GM23248 (cell line): ENCODE measurements at regions not wholly inside any gene's neighbourhood (a gene's known extent, or its start where the extent isn't known, plus 50 kb on each side); places are given as distances from the start of the nearest gene placed in this dataset.
"Not testable (repeated sequence)": the region's sequence is repeated elsewhere in the genome, so short reads cannot be mapped to it uniquely, and the experiment has no call there.

Source experiments
- DNase-seq: peaks from one replicate; pipeline ENCODE4 v3.0.0-alpha.2; 2015
- H2AFZ ChIP-seq: fragments of 200-600 bp; sonication (generic); 2 replicates; pipeline ENCODE4 v1.6.1; 2016; ENCODE audit warnings: antibody characterized with exemption
- H3F3A ChIP-seq: fragments of 200-600 bp; sonication (generic); 2 replicates; pipeline ENCODE4 v1.6.1; 2016; ENCODE audit warnings: mild to moderate bottlenecking, antibody characterized with exemption, mixed run types; ENCODE audit not compliant: insufficient read depth
- H3K27ac ChIP-seq: fragments of 200-600 bp; sonication (generic); 2 replicates; pipeline ENCODE4 v1.5.1; 2016; ENCODE audit warnings: mild to moderate bottlenecking
- H3K27me3 ChIP-seq: fragments of 200-600 bp; sonication (generic); replicated peaks from 2 replicates; pipeline ENCODE4 v1.6.1; 2016; ENCODE audit warnings: mild to moderate bottlenecking; ENCODE audit not compliant: insufficient read depth
- H3K36me3 ChIP-seq: fragments of 200-600 bp; sonication (generic); 2 replicates; pipeline ENCODE4 v1.6.1; 2016; ENCODE audit warnings: low read depth, mild to moderate bottlenecking
- H3K4me1 ChIP-seq: fragments of 200-600 bp; sonication (generic); 2 replicates; pipeline ENCODE4 v1.6.1; 2016; ENCODE audit warnings: mild to moderate bottlenecking; ENCODE audit not compliant: insufficient read depth
- H3K4me2 ChIP-seq: fragments of 200-600 bp; sonication (generic); one replicate; pipeline ENCODE4 v1.6.1; 2016; ENCODE audit warnings: mild to moderate bottlenecking; ENCODE audit not compliant: unreplicated experiment
- H3K4me3 ChIP-seq: fragments of 200-600 bp; sonication (generic); 2 replicates; pipeline ENCODE4 v1.5.1; 2016; ENCODE audit warnings: mild to moderate bottlenecking
- H3K79me2 ChIP-seq: fragments of 200-600 bp; sonication (generic); 2 replicates; pipeline ENCODE4 v1.6.1; 2016; ENCODE audit warnings: mild to moderate bottlenecking; ENCODE audit not compliant: insufficient read depth
- H3K9ac ChIP-seq: fragments of 200-600 bp; sonication (generic); 2 replicates; pipeline ENCODE4 v1.6.1; 2016; ENCODE audit warnings: mild to moderate bottlenecking
- H3K9me2 ChIP-seq: fragments of 200-600 bp; sonication (generic); 2 replicates; pipeline ENCODE4 v1.6.1; 2016; ENCODE audit warnings: mixed run types, mild to moderate bottlenecking, moderate library complexity; ENCODE audit not compliant: insufficient read depth
- H3K9me3 ChIP-seq: fragments of 200-600 bp; sonication (generic); one replicate; pipeline ENCODE4 v1.6.1; 2017; ENCODE audit warnings: low read depth
- H4K20me1 ChIP-seq: fragments of 200-600 bp; sonication (generic); 2 replicates; pipeline ENCODE4 v1.6.0; 2016; ENCODE audit not compliant: insufficient read depth
- EZH2 ChIP-seq: fragments of 200-600 bp; sonication (generic); IDR thresholded peaks from 2 replicates; pipeline ENCODE4 v1.6.1; 2018; ENCODE audit warnings: antibody characterized with exemption, mild to moderate bottlenecking; ENCODE audit not compliant: insufficient read depth, poor library complexity, severe bottlenecking
- EZH2phosphoT487 ChIP-seq: fragments of 200-600 bp; sonication (generic); IDR thresholded peaks from 2 replicates; pipeline ENCODE4 v1.6.1; 2018; ENCODE audit warnings: antibody characterized with exemption, moderate library complexity, mild to moderate bottlenecking, low read depth; ENCODE audit not compliant: insufficient read depth
- WGBS, 2 experiments: methylation state at CpG; one replicate each; pipeline ENCODE4 v1.1.6; 2015 to 2017; ENCODE audit warnings: low lambda C conversion rate in 2 of 2, low coverage in 1 of 2; ENCODE audit errors: missing lambda C conversion rate in 2 of 2; 5-methylcytosine and 5-hydroxymethylcytosine counted together
- in situ Hi-C: fragments of 300-500 bp; cut with MboI; formaldehyde crosslinking; loops from 2 replicates; pipeline ENCODE4 v1.15.0; 2020

DNA sequence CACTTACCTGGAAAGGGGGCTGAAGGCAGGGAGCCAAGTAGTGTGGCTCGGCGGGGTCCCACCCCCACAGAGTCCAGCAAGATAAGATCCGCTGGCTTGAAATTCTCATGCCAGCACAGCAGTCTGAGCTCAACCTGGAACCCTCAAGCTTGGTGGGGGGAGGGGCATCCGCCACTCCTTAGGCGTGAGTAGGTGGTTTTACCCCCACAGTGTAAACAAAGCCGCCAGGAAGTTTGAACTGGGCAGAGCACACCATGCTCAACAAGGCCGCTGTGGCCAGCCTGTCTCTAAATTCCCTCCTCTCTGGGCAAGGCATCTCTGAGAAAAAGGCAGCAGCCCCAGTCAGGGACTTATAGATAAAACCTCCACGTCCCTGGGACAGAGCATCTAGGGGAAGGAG, 156.3 kb downstream of the KBTBD8 start:
- TF ChIP-seq EZH2 (no peak), EZH2phosphoT487 (no peak)
- Histone ChIP-seq H3K9ac (no peak overlapping the region), H3K36me3 (no peaks in the 10 kb centered on the region), H3F3A (no peaks in the 10 kb centered on the region), H3K9me3 (no peaks in the 10 kb centered on the region), H4K20me1 (no peaks in the 10 kb centered on the region), H3K4me1 (no peaks in the 10 kb centered on the region), H3K4me3 (no peak overlapping the region), H2AFZ (no peak overlapping the region), H3K27ac (no peak overlapping the region), H3K27me3 (no peaks in the 10 kb centered on the region), H3K4me2 (no peak overlapping the region), H3K9me2 (no peaks in the 10 kb centered on the region), H3K79me2 (no peaks in the 10 kb centered on the region)
- in situ Hi-C loops: no loop called here
- WGBS, 2 experiments: 42 to 54% methylated on average over 8 of the region's 8 CpGs
- DNase-seq: no peak

DNA sequence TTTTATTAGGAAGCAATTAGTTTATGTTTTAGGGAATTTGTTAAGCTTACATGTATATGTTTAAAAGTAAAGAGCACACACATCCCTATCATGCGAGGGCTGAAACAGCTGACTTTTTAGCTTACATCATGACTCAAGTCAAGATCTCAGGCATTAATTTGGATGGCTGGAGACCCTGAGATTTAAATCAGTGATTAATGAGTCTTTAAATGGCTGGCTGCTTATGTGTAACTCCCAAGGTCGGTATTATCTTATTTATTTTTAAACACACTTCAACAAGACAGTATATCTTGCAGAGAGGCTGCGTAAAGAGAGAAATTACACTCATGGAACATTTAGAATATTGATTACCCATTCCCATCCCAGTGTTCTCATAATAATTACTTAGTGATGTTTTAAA, 169.4 kb downstream of the KBTBD8 start:
- no peaks in the 10 kb centered on the region for H3K36me3 ChIP-seq
- H3K4me3 ChIP-seq: no peak overlapping the region
- WGBS, 2 experiments: 30 to 31% methylated on average over 3 of the region's 3 CpGs
- H3K27ac ChIP-seq: no peak overlapping the region
- H3K4me1 ChIP-seq: no peaks in the 10 kb centered on the region
- in situ Hi-C loops: no loop called here
- H3K9me2 ChIP-seq: no peaks in the 10 kb centered on the region
- no peaks in the 10 kb centered on the region for H3K27me3 ChIP-seq
- H3K9ac ChIP-seq: no peak overlapping the region
- TF ChIP-seq EZH2phosphoT487 (no peak), EZH2 (no peak)
- H3K9me3 ChIP-seq: no peaks in the 10 kb centered on the region
- no peak overlapping the region for H2AFZ ChIP-seq
- no peaks in the 10 kb centered on the region for H4K20me1 ChIP-seq
- H3K79me2 ChIP-seq: no peaks in the 10 kb centered on the region
- no peaks in the 10 kb centered on the region for H3F3A ChIP-seq
- H3K4me2 ChIP-seq: no peak overlapping the region
- DNase-seq: no peak

DNA sequence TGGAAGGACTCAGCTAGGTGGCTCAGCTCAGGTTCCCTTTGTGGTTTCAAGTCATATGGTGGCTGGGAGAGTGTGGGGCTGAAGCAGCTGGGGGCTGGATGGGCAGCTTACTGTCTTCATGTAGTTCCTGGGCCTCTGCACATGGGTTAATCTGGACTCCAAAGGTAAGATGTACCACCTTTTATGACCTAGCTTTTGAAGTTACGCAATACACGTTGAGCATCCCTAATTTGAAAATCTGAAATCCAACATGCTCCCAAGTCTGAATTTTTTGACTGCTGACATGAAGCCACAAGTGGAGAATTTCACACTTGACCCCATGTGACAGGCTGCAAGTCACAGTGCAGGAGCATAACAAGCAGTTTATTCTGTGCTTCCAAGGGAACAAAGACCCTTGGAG, 173.7 kb downstream of the KBTBD8 start:
- no peaks in the 10 kb centered on the region for H3K79me2 ChIP-seq
- H3K27ac ChIP-seq: no peak overlapping the region
- no peaks in the 10 kb centered on the region for H3K9me2 ChIP-seq
- H3K4me3 ChIP-seq: no peak overlapping the region
- H3K27me3 ChIP-seq: no peaks in the 10 kb centered on the region
- DNase-seq: no peak
- H3F3A ChIP-seq: no peaks in the 10 kb centered on the region
- 40 to 44% methylated on average over 2 of the region's 2 CpGs for WGBS, 2 experiments
- in situ Hi-C loops: no loop called here
- H4K20me1 ChIP-seq: no peaks in the 10 kb centered on the region
- no peaks in the 10 kb centered on the region for H3K9me3 ChIP-seq
- no peaks in the 10 kb centered on the region for H3K4me1 ChIP-seq
- no peak for TF ChIP-seq EZH2
- no peak for TF ChIP-seq EZH2phosphoT487
- H2AFZ ChIP-seq: no peak overlapping the region
- no peak overlapping the region for H3K4me2 ChIP-seq
- no peak overlapping the region for H3K9ac ChIP-seq
- H3K36me3 ChIP-seq: no peaks in the 10 kb centered on the region

DNA sequence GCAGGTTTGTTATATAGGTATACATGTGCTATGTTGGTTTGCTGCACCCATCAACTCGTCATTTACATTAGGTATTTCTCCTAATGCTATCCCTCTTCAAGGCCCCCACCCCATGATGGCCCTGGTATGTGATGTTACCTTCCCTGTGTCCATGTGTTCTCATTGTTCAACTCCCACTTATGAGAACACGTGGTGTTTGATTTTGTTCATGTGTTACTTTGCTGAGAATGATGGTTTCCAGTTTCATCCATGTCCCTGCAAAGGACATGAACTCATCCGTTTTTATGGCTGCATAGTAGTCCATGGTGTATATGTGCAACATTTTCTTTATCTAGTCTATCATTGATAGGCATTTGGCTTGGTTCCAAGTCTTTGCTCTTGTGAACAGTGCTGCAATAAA, 175.0 kb downstream of the KBTBD8 start:
- H3K36me3 ChIP-seq, DNase-seq, H3F3A ChIP-seq, H4K20me1 ChIP-seq, H3K4me1 ChIP-seq, H3K79me2 ChIP-seq, H3K4me3 ChIP-seq, H3K9ac ChIP-seq, H3K9me2 ChIP-seq, H2AFZ ChIP-seq, H3K4me2 ChIP-seq, H3K27me3 ChIP-seq, H3K9me3 ChIP-seq, H3K27ac ChIP-seq, in situ Hi-C loops: not testable (repeated sequence)
- 6 to 7% methylated on average over 3 of the region's 3 CpGs for WGBS, 2 experiments

DNA sequence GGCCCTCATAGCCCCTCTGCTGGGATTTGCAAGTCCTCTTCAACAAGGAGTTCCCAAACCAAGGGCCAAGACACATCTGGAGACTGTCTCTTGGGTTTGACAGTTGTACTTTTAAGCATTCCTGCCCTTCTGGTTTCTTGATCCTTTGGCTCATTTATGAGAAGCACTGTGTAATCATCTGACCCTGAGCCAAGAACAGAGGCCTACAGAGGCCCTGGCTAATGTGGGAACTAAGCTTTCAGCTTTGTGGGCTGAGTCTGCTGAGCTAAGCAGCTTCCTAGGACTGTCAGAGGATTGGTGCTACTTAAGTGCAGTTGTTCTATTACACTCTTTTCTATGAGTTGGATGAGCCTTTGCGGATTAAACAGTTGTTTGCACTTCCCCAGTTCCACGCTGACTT, 178.3 kb downstream of the KBTBD8 start:
- no peaks in the 10 kb centered on the region for H3F3A ChIP-seq

More for the DNA sequence above, 178.3 kb downstream of the KBTBD8 start:
- Histone ChIP-seq H3K9me3 (no peaks in the 10 kb centered on the region), H3K9me2 (no peaks in the 10 kb centered on the region), H3K36me3 (no peaks in the 10 kb centered on the region), H3K9ac (no peak overlapping the region), H3K4me1 (no peaks in the 10 kb centered on the region), H3K4me3 (no peak overlapping the region), H3K27me3 (no peaks in the 10 kb centered on the region), H4K20me1 (no peaks in the 10 kb centered on the region), H3K4me2 (no peak overlapping the region), H3K27ac (no peak overlapping the region), H2AFZ (no peak overlapping the region), H3K79me2 (no peaks in the 10 kb centered on the region)
- TF ChIP-seq EZH2: no peak
- no peak for TF ChIP-seq EZH2phosphoT487
- DNase-seq: no peak
- WGBS, 2 experiments: 2 to 10% methylated on average over 2 of the region's 2 CpGs
- in situ Hi-C loops: no loop called here
